Ishikawa (cell line): ENCODE measurements at regions not wholly inside any gene's neighbourhood (a gene's known extent, or its start where the extent isn't known, plus 50 kb on each side); places are given as distances from the start of the nearest gene placed in this dataset.

ENCODE experiments used
- CEBPB ChIP-seq: IDR thresholded peaks from 2 replicates; pipeline ENCODE4 v1.6.1; 2012
- CREB1 ChIP-seq: IDR thresholded peaks from 2 replicates; pipeline ENCODE4 v1.6.1; 2012; ENCODE audit warnings: low read depth
- EGR1 ChIP-seq: IDR thresholded peaks from 2 replicates; pipeline ENCODE4 v1.6.1; 2012
- EP300 ChIP-seq: IDR thresholded peaks from 2 replicates; pipeline ENCODE4 v1.6.1; 2012; ENCODE audit warnings: borderline replicate concordance
- FOXM1 ChIP-seq: IDR thresholded peaks from 2 replicates; pipeline ENCODE4 v1.6.1; 2012; ENCODE audit warnings: low read depth, borderline replicate concordance
- MAX ChIP-seq: IDR thresholded peaks from 2 replicates; pipeline ENCODE4 v1.6.1; 2012
- NFIC ChIP-seq: IDR thresholded peaks from 2 replicates; pipeline ENCODE4 v1.6.1; 2012
- RAD21 ChIP-seq: IDR thresholded peaks from 2 replicates; pipeline ENCODE4 v1.6.1; 2012; ENCODE audit warnings: low read depth
- REST ChIP-seq: IDR thresholded peaks from 2 replicates; pipeline ENCODE4 v1.6.1; 2012; ENCODE audit warnings: low read depth, mild to moderate bottlenecking
- TAF1 ChIP-seq: IDR thresholded peaks from 2 replicates; pipeline ENCODE4 v1.6.1; 2012; ENCODE audit warnings: low read depth, mild to moderate bottlenecking
- TCF12 ChIP-seq: IDR thresholded peaks from 2 replicates; pipeline ENCODE4 v1.6.1; 2012; ENCODE audit warnings: low read depth
- TEAD4 ChIP-seq: IDR thresholded peaks from 2 replicates; pipeline ENCODE4 v1.6.1; 2012
- USF1 ChIP-seq: IDR thresholded peaks from 2 replicates; pipeline ENCODE4 v1.6.1; 2012
- YY1 ChIP-seq: IDR thresholded peaks from 2 replicates; pipeline ENCODE4 v1.6.1; 2012; ENCODE audit warnings: low read depth
- ZBTB7A ChIP-seq: IDR thresholded peaks from 2 replicates; pipeline ENCODE4 v1.6.1; 2012; ENCODE audit warnings: low read depth

GRCh38 chr14:88981948-88982347 lies 157.5 kb downstream of the TTC8 start:
- no peak for TF ChIP-seq FOXM1
- TF ChIP-seq RAD21, result no peak
- TF ChIP-seq TCF12, result no peak
- TF ChIP-seq ZBTB7A, result no peak
- no peak for TF ChIP-seq TAF1
- TF ChIP-seq MAX, result no peak
- no peak for TF ChIP-seq EP300
- no peak for TF ChIP-seq REST
- TF ChIP-seq CEBPB, result no peak
- TF ChIP-seq TEAD4, result no peak
- no peak for TF ChIP-seq EGR1
- no peak for TF ChIP-seq YY1
- no peak for TF ChIP-seq CREB1
- no peak for TF ChIP-seq NFIC
- TF ChIP-seq USF1, result no peak

GRCh38 chr14:88983755-88984154 lies 159.3 kb downstream of the TTC8 start:
- no peak for TF ChIP-seq NFIC
- no peak for TF ChIP-seq TEAD4
- TF ChIP-seq TAF1, result no peak
- no peak for TF ChIP-seq YY1
- TF ChIP-seq MAX, result no peak
- no peak for TF ChIP-seq CEBPB
- no peak for TF ChIP-seq CREB1
- no peak for TF ChIP-seq RAD21

GRCh38 chr14:88985654-88986053 lies 161.2 kb downstream of the TTC8 start:
- TF ChIP-seq RAD21, result no peak
- TF ChIP-seq YY1, result no peak
- TF ChIP-seq TAF1, result no peak
- TF ChIP-seq FOXM1, result no peak
- no peak for TF ChIP-seq NFIC
- no peak for TF ChIP-seq CEBPB
- no peak for TF ChIP-seq ZBTB7A
- TF ChIP-seq EGR1, result no peak
- no peak for TF ChIP-seq EP300
- no peak for TF ChIP-seq MAX
- no peak for TF ChIP-seq TCF12
- TF ChIP-seq TEAD4, result no peak
- no peak for TF ChIP-seq CREB1
- no peak for TF ChIP-seq REST
- TF ChIP-seq USF1, result no peak

GRCh38 chr14:88986146-88986841 lies 161.8 kb downstream of the TTC8 start:
- TF ChIP-seq EGR1 (no peak), ZBTB7A (no peak), NFIC (peak; percentile 13; the same call in 1 of the 2 replicates)

- TF ChIP-seq MAX (no peak), ZBTB7A (no peak), TAF1 (no peak), FOXM1 (no peak), EP300 (no peak)
These were observed 163.1 kb downstream of the TTC8 start for GRCh38 chr14:88987516-88987915.

- no peak for TF ChIP-seq MAX
- TF ChIP-seq EGR1, result no peak
- TF ChIP-seq RAD21, result no peak
- no peak for TF ChIP-seq ZBTB7A
- TF ChIP-seq TEAD4, result no peak
- no peak for TF ChIP-seq TCF12
These were observed 165.5 kb downstream of the TTC8 start for GRCh38 chr14:88989911-88990310.
